ENCODE measurements at regions not wholly inside any gene's neighbourhood (a gene's known extent, or its start where the extent isn't known, plus 50 kb on each side); places are given as distances from the start of the nearest gene placed in this dataset.

DNA sequence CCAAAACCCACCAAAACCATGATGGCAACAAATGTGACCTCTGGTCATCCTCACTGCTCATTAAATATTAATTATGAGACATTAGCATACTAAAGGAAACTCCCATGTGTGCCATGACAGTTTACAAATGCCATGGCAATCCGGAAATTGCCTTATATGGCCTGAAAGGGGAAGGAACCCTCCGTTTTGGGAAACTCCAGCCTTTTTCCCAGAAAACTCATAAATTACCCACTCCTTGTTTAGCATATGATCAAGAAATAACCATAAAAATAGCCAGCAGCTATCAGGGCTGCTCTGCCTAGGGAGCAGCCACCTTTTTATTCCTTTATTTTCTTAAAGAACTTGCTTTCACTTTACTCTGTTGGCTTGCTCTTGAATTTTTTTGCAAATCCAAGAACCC lies 992.7 kb downstream of the NTRK3 start:
- no peaks in the 10 kb centered on the region for H3K27me3 ChIP-seq
- no peak for DNase-seq
- no peak for TF ChIP-seq POLR2AphosphoS5 (IDR thresholded peaks at IDR 0.05)
- no peak for TF ChIP-seq EP300 (IDR thresholded peaks at IDR 0.05)
- intact Hi-C loops (cut with DNase I; ENCODE audit: low total_unique reads), result no loop called here
- no peaks in the 10 kb centered on the region for H3K4me1 ChIP-seq
- H3K27ac ChIP-seq, result no peak overlapping the region
- H3K36me3 ChIP-seq, result no peaks in the 10 kb centered on the region
- peaks cover 0 to 15% (median 0%) of the 10 kb centered on the region in 4 donors for H3K9me3 ChIP-seq
- no peak overlapping the region for H3K4me3 ChIP-seq
- 39 to 61% (median 44%) methylated on average over 2 of the region's 2 CpGs for WGBS, 5 donors

DNA sequence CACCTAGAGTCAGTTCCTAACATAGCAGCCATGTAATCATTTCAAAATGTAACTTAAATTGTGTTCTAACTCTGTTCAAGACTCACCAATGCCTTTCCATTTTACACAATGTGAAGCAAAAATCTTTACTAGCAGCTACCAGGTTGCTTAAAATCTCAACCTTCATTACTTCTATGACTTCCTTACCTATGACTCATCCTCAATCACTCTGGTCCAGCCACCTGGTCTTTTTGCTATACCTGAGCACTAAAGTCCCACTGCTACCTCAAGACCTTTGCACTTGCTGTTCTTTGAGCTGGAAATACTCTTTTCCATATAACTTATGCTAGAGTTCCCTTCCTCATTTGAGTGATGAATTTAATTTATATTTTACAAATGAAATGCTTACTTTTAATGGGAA lies 993.2 kb downstream of the NTRK3 start:
- Histone ChIP-seq H3K27me3 (no peaks in the 10 kb centered on the region), H3K36me3 (no peaks in the 10 kb centered on the region), H3K4me3 (no peak overlapping the region), H3K4me1 (no peaks in the 10 kb centered on the region), H3K9me3 (peaks cover 0 to 18% (median 0%) of the 10 kb centered on the region in 4 donors), H3K27ac (no peak overlapping the region)
- intact Hi-C loops (cut with DNase I; ENCODE audit: low total_unique reads), result no loop called here
- no peak for DNase-seq
- TF ChIP-seq POLR2AphosphoS5 (IDR thresholded peaks at IDR 0.05) (no peak), EP300 (IDR thresholded peaks at IDR 0.05) (no peak), POLR2A (IDR thresholded peaks at IDR 0.05) (no peak), CTCF (IDR thresholded peaks at IDR 0.05) (no peak)

DNA sequence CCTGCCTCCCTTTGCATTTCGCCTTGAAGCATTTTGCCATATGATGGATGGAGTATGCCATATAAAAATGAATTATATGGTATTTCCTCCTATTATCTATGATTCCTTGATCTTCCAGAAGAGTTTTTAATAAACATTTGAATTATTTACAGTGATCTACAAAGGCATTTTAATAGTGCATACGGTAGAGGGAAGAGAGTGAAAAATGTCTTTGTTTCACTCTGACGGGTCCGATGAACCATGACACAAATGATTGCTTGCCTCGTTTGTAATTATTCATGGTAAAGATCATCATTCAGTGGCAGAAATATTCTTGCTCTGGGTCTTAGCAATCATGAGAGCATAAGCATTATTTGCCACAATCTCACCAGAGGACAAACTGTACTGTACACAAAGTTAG lies 1010.9 kb downstream of the NTRK3 start:
- Histone ChIP-seq H3K27me3 (no peaks in the 10 kb centered on the region), H3K36me3 (no peaks in the 10 kb centered on the region), H3K9me3 (peaks cover 0 to 14% (median 6%) of the 10 kb centered on the region in 4 donors), H3K4me1 (no peaks in the 10 kb centered on the region), H3K27ac (no peak overlapping the region), H3K4me3 (no peak overlapping the region)
- 53 to 77% (median 73%) methylated on average over 5 of the region's 5 CpGs for WGBS, 5 donors
- intact Hi-C loops (cut with DNase I; ENCODE audit: low total_unique reads), result no loop called here
- TF ChIP-seq CTCF (IDR thresholded peaks at IDR 0.05) (no peak), EP300 (IDR thresholded peaks at IDR 0.05) (no peak), POLR2AphosphoS5 (IDR thresholded peaks at IDR 0.05) (no peak)
- no peak for DNase-seq

GRCh38 chr15:87243474-87243873 lies 1013.1 kb downstream of the NTRK3 start:
- intact Hi-C loops (cut with DNase I; ENCODE audit: low total_unique reads), result no loop called here
- DNase-seq, result no peak
- H3K27ac ChIP-seq, result no peak overlapping the region
- H3K4me1 ChIP-seq, result no peaks in the 10 kb centered on the region
- H3K9me3 ChIP-seq, result peaks cover 0 to 4% (median 0%) of the 10 kb centered on the region in 4 donors
- no peak for TF ChIP-seq POLR2A (IDR thresholded peaks at IDR 0.05)
- no peaks in the 10 kb centered on the region for H3K27me3 ChIP-seq
- H3K36me3 ChIP-seq, result no peaks in the 10 kb centered on the region
- no peak overlapping the region for H3K4me3 ChIP-seq

GRCh38 chr15:87239582-87240230 lies 1016.8 kb downstream of the NTRK3 start:
- H3K27me3 ChIP-seq, result no peaks in the 10 kb centered on the region
- H3K4me1 ChIP-seq, result no peaks in the 10 kb centered on the region
- no peak for DNase-seq
- peaks cover 0 to 14% (median 0%) of the 10 kb centered on the region in 4 donors for H3K9me3 ChIP-seq
- 86 to 90% (median 89%) methylated on average over 3 of the region's 3 CpGs for WGBS, 5 donors
- intact Hi-C loops (cut with DNase I; ENCODE audit: low total_unique reads), result no loop called here
- TF ChIP-seq EP300 (IDR thresholded peaks at IDR 0.05), result no peak
- TF ChIP-seq POLR2AphosphoS5 (IDR thresholded peaks at IDR 0.05), result no peak
- no peak for TF ChIP-seq CTCF (IDR thresholded peaks at IDR 0.05)
- no peak for TF ChIP-seq POLR2A (IDR thresholded peaks at IDR 0.05)
- H3K36me3 ChIP-seq, result no peaks in the 10 kb centered on the region
- no peak overlapping the region for H3K4me3 ChIP-seq
- no peak overlapping the region for H3K27ac ChIP-seq
